K562 (cell line): ENCODE measurements at regions not wholly inside any gene's neighbourhood (a gene's known extent, or its start where the extent isn't known, plus 50 kb on each side); places are given as distances from the start of the nearest gene placed in this dataset.
"Not testable (repeated sequence)": the region's sequence is repeated elsewhere in the genome, so short reads cannot be mapped to it uniquely, and the experiment has no call there.

Source experiments
- ATAC-seq: fragments of 200-7000 bp; cut with Tn5 transposase; 3 replicates; pipeline ENCODE4 v1.9.1; 2020; ENCODE audit warnings: moderate library complexity
- BruUV-seq: library from RNA; stranded (reverse); fragments of 400-500 nt; replicated peaks from 2 replicates; lab custom pipeline; 2021; lab: Mats Ljungman, UMichigan
- CTCF ChIA-PET: fragments of 300-600 bp; formaldehyde crosslinking; extraction: SDS; loops from one replicate; lab custom pipeline; 2021; ENCODE audit warnings: low intra/inter-chr PET ratio; lab: Yijun Ruan, JAX
- POLR2A ChIA-PET: fragments of 300-600, 350-650 bp; sonication (Branson Sonifier 250); formaldehyde crosslinking; extraction: SDS; loops from one replicate; lab custom pipeline; 2021; ENCODE audit warnings: antibody characterized with exemption, inconsistent platforms; lab: Yijun Ruan, JAX
- DNase-seq, 4 experiments: peaks; one replicate each; pipeline versions ENCODE4 v3.0.0 to v3.0.0-alpha.2; 2011 to 2018; ENCODE audit warnings: low spot score in 3 of 4, mixed read lengths in 3 of 4; ENCODE audit errors: extremely low read depth in 1 of 4
- FAIRE-seq: peaks from 2 replicates; lab custom pipeline; 2011; peaks lifted over from hg19 to GRCh38; lab: Jason Lieb, UNC
- H2AFZ ChIP-seq: 2 replicates; pipeline ENCODE4 v1.6.0; 2011; ENCODE audit warnings: low read depth, low read length, control low read depth, inconsistent platforms
- H3K27ac ChIP-seq: fragments of 200-600 bp; 3 replicates; pipeline ENCODE4 v1.8.0; 2011; ENCODE audit warnings: low read depth, mild to moderate bottlenecking, control low read depth, inconsistent platforms, low read length, moderate library complexity, mixed read lengths; ENCODE audit errors: extremely low read depth
- H3K27me3 ChIP-seq, 2 experiments: fragments of 300-600 bp in 1 of 2; 2 replicates in 1 of 2; 3 replicates in 1 of 2; pipeline versions ENCODE4 v1.6.0 to v1.8.0; 2011; ENCODE audit warnings: inconsistent platforms in 2 of 2, low read length in 2 of 2, mild to moderate bottlenecking in 1 of 2, mixed read lengths in 1 of 2, moderate library complexity in 1 of 2; ENCODE audit not compliant: control insufficient read depth in 2 of 2, insufficient read depth in 2 of 2
- H3K36me3 ChIP-seq: fragments of 300-600 bp; 3 replicates; pipeline ENCODE4 v1.8.0; 2011; ENCODE audit warnings: mild to moderate bottlenecking, low read length, inconsistent platforms; ENCODE audit not compliant: control insufficient read depth, insufficient read depth
- H3K4me1 ChIP-seq, 2 experiments: fragments of 200-600 bp in 1 of 2; replicated peaks in 1 of 2; 2 replicates in 1 of 2; 3 replicates in 1 of 2; pipeline versions ENCODE4 v1.5.1 to v1.8.0; 2011; ENCODE audit warnings: inconsistent platforms in 2 of 2, low read length in 2 of 2, mild to moderate bottlenecking in 1 of 2, mixed read lengths in 1 of 2, moderate library complexity in 1 of 2; ENCODE audit not compliant: control insufficient read depth in 2 of 2, insufficient read depth in 2 of 2
- H3K4me2 ChIP-seq: 2 replicates; pipeline ENCODE4 v1.6.1; 2011; ENCODE audit warnings: low read length, control low read depth, inconsistent platforms, mixed read lengths; ENCODE audit not compliant: insufficient read depth
- H3K4me3 ChIP-seq: fragments of 200-600 bp; sonication (generic), shearing (Covaris generic); 2 replicates; pipeline ENCODE4 v1.5.1; 2016; ENCODE audit warnings: control low read depth, inconsistent platforms
- H3K79me2 ChIP-seq: fragments of 200-600 bp; 3 replicates; pipeline ENCODE4 v1.8.0; 2011; ENCODE audit warnings: low read length, inconsistent platforms; ENCODE audit not compliant: control insufficient read depth, insufficient read depth
- H3K9ac ChIP-seq, 2 experiments: 2 replicates each; pipeline versions ENCODE4 v1.6.0 to v1.6.1; 2011; ENCODE audit warnings: low read depth in 2 of 2, low read length in 2 of 2, control low read depth in 1 of 2, inconsistent platforms in 1 of 2, mild to moderate bottlenecking in 1 of 2, mixed read lengths in 1 of 2; ENCODE audit not compliant: insufficient read depth in 1 of 2
- H3K9me1 ChIP-seq: one replicate; pipeline ENCODE4 v1.6.0; 2011; ENCODE audit warnings: inconsistent platforms, mild to moderate bottlenecking, low read length, moderate library complexity; ENCODE audit not compliant: control insufficient read depth, insufficient read depth
- H3K9me3 ChIP-seq: replicated peaks from 2 replicates; pipeline ENCODE4 v1.5.1; 2011; ENCODE audit warnings: low read depth, low read length, inconsistent platforms; ENCODE audit not compliant: control insufficient read depth, insufficient read depth
- H4K20me1 ChIP-seq: replicated peaks from 2 replicates; pipeline ENCODE4 v1.6.1; 2011; ENCODE audit warnings: low read length, inconsistent platforms, mixed read lengths; ENCODE audit not compliant: control insufficient read depth, insufficient read depth
- BDP1 ChIP-seq: IDR thresholded peaks from 3 replicates; pipeline ENCODE4 v1.6.1; 2011; ENCODE audit not compliant: insufficient read length, insufficient read depth
- ESRRB ChIP-seq: fragments of 250-450 bp; sonication (Bioruptor Pico); IDR thresholded peaks from 2 replicates; pipeline ENCODE4 v1.5.0; 2020; ENCODE audit warnings: mild to moderate bottlenecking, moderate library complexity, borderline replicate concordance
- HNRNPK ChIP-seq: fragments of 200-400 bp; formaldehyde crosslinking; IDR thresholded peaks from one replicate; pipeline ENCODE4 v1.6.1; 2018; ENCODE audit warnings: mild to moderate bottlenecking, low read depth, low read length; ENCODE audit not compliant: poor library complexity, severe bottlenecking
- MYBL2 ChIP-seq, 2 experiments: fragments of 450-650 bp in 1 of 2; sonication (generic) in 1 of 2; formaldehyde crosslinking in 1 of 2; IDR thresholded peaks; 2 replicates each; pipeline versions ENCODE4 v1.6.1 to v1.8.1; 2017 to 2022; ENCODE audit warnings: borderline replicate concordance in 1 of 2, inconsistent platforms in 1 of 2, low read depth in 1 of 2, mild to moderate bottlenecking in 1 of 2, missing genetic modification reagents in 1 of 2, moderate library complexity in 1 of 2
- PCBP1 ChIP-seq: fragments of 200-400 bp; formaldehyde crosslinking; IDR thresholded peaks from 2 replicates; pipeline ENCODE4 v1.6.1; 2018; ENCODE audit warnings: mild to moderate bottlenecking, low read depth, low read length; ENCODE audit not compliant: poor library complexity, severe bottlenecking
- SLC30A9 ChIP-seq: fragments of 250-450 bp; sonication (Bioruptor Pico); IDR thresholded peaks from 2 replicates; pipeline ENCODE4 v1.8.0; 2022; ENCODE audit warnings: mild to moderate bottlenecking, moderate library complexity
- ZEB2 ChIP-seq: fragments of 450-650 bp; IDR thresholded peaks from 2 replicates; pipeline ENCODE4 v1.6.1; 2016
- whole genome bisulfite sequencing: fragments of 100-300 bp; shearing (Covaris generic); methylation state at CpG from one replicate; pipeline ENCODE4 v1.1.6; 2016; ENCODE audit warnings: low coverage, mixed read lengths; ENCODE audit not compliant: insufficient coverage; ENCODE audit errors: missing lambda C conversion rate; 5-methylcytosine and 5-hydroxymethylcytosine counted together
- in situ Hi-C: fragments of 300-500 bp; cut with MboI; formaldehyde crosslinking; loops from 4 replicates; pipeline ENCODE4 v1.15.0; 2018; ENCODE audit warnings: inconsistent platforms, mixed read lengths
- intact Hi-C: fragments of 100-400 bp; cut with micrococcal nuclease; formaldehyde crosslinking; loops from 2 replicates; pipeline ENCODE4 v1.14.2; 2022

GRCh38 chr15:47131450-47131849 lies 585.9 kb upstream of the SEMA6D start:
- H3K36me3 ChIP-seq, in situ Hi-C loops, H3K4me3 ChIP-seq, H3K27ac ChIP-seq, H3K9ac ChIP-seq, DNase-seq, BruUV-seq, H4K20me1 ChIP-seq, CTCF ChIA-PET, H3K9me1 ChIP-seq, POLR2A ChIA-PET, H2AFZ ChIP-seq, H3K4me1 ChIP-seq, FAIRE-seq, H3K4me2 ChIP-seq, H3K27me3 ChIP-seq, H3K9me3 ChIP-seq, H3K79me2 ChIP-seq, intact Hi-C loops, ATAC-seq: not testable (repeated sequence)
- peak; percentile 65 for TF ChIP-seq PCBP1
- TF ChIP-seq HNRNPK: peak; percentile 80
- 0% methylated on average over 1 of the region's 7 CpGs for WGBS

GRCh38 chr15:47135267-47135666 lies 582.0 kb upstream of the SEMA6D start:
- no peaks in the 10 kb centered on the region for H3K9me3 ChIP-seq
- ATAC-seq: no peak
- no peaks in the 10 kb centered on the region for H3K4me1 ChIP-seq
- no peaks in the 10 kb centered on the region for H3K79me2 ChIP-seq
- H3K36me3 ChIP-seq: no peaks in the 10 kb centered on the region
- no peak overlapping the region for H3K27ac ChIP-seq
- in situ Hi-C loops (no loop called here), intact Hi-C loops (no loop called here)
- ChIA-PET POLR2A (no interaction called here), CTCF (no interaction called here)
- no peaks in the 10 kb centered on the region for H3K9me1 ChIP-seq
- no peak overlapping the region for H3K9ac ChIP-seq
- no peak overlapping the region for H3K4me3 ChIP-seq
- no peak for DNase-seq
- H4K20me1 ChIP-seq: no peaks in the 10 kb centered on the region
- BruUV-seq: no TSS peak
- no peak overlapping the region for H2AFZ ChIP-seq
- no peak for FAIRE-seq
- TF ChIP-seq ZEB2 (no peak), BDP1 (no peak), SLC30A9 (CRISPR knock-in tag) (no peak), MYBL2 (IDR thresholded peaks at IDR 0.05; ENCODE audit: low read depth) (no peak), MYBL2 (CRISPR knock-in tag; IDR thresholded peaks at IDR 0.05; ENCODE audit: borderline replicate concordance) (no peak), ESRRB (no peak)
- 4% methylated on average over 2 of the region's 2 CpGs for whole genome bisulfite sequencing
- H3K4me2 ChIP-seq: no peak overlapping the region
- no peaks in the 10 kb centered on the region for H3K27me3 ChIP-seq
